Raji (cell line): ENCODE measurements at regions not wholly inside any gene's neighbourhood (a gene's known extent, or its start where the extent isn't known, plus 50 kb on each side); places are given as distances from the start of the nearest gene placed in this dataset.

Experiments used
- POLR2A ChIP-seq: IDR thresholded peaks from 2 replicates; pipeline ENCODE4 v1.6.1; 2011; ENCODE audit warnings: low read depth, low read length, control low read depth; ENCODE audit not compliant: insufficient read depth

DNA sequence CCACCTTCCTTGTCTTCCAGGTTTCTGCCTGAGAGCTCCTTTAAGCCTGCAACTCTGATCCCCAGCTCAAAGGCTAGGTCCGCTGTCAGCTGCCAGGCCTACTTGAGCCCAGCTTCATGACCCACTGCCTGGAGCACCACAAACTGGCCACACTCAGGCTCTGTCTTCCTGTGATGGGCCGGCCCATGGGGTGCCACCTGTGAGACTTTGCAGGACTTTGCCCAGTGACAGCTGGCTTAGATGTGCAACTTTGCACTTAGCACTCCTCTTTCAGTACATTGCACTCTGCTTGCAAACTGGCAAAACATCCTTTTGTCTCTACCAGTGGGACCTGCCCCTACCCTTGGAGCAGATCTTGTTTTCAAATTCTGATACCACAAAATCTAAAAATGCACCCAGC lies 311.5 kb upstream of the PDE4D start:
- TF ChIP-seq POLR2A, result no peak

DNA sequence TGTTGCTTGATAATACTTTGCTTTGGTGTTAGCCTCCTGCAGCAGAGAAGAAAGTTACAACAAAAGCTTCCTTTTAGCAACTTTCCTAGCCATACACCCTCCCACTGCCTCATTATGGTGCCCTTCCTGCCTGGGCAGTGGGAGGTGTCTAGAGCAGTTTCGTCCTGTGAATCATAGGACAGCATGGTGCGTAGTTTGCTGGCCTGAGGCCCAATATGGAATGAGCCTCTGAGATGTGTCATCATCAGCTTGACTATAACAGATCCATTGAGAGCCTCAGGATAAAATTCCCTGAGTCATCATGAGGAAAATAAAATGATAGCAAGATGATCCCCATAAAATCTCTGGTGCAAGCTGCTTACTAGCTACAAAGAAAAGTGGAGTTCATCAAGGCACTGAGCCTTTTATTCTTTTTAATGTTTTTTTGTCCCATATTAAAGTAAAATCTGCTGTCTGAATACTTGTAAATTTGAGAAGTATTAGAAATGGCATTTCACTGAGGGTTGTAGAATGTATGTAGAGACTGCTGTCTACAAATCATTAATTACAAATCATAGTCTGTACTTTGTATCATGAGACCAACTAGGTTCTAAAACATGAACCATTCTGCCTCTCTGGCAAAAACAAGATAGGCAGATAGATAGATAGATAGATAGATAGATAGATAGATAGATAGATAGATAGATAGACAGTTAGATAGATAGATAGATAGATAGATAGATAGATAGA lies 303.0 kb upstream of the PDE4D start:
- TF ChIP-seq POLR2A, result no peak

DNA sequence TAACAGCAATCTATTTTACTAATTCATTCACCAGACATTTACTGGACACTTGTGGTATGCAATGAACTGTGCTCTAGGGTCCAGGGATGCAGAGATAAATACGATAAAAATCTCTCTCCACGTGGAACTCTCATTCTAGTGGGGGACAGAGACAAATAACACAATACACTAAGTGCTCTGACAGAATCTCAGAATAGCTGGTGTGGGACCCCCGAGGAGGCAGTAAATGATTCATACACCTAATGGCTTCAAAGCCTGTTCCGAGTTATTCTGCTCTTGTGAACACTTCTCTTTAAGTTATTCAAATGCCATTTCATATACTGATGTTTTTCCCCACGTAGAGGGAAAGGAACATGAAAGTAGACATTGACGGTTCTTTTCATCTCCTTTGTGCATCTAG lies 302.0 kb upstream of the PDE4D start:
- no peak for TF ChIP-seq POLR2A

DNA sequence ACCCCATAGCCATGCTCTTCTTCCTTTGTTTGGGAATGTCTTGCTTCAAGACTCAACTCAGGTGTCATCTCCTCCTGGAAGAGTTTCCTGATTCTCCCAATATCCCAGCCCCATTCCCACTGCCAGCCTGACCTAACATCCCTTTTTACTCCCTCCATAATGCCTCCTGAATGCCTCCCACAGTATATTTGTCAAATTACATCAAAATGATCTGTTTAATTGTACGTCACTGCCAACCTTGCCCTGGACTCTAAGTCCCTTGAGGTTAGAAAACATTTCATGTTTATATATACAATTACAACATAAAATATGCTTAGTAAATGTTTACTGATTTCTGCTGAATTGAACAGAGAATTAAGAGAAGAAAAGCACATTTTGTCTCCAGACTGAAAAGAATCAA lies 301.6 kb upstream of the PDE4D start:
- no peak for TF ChIP-seq POLR2A

DNA sequence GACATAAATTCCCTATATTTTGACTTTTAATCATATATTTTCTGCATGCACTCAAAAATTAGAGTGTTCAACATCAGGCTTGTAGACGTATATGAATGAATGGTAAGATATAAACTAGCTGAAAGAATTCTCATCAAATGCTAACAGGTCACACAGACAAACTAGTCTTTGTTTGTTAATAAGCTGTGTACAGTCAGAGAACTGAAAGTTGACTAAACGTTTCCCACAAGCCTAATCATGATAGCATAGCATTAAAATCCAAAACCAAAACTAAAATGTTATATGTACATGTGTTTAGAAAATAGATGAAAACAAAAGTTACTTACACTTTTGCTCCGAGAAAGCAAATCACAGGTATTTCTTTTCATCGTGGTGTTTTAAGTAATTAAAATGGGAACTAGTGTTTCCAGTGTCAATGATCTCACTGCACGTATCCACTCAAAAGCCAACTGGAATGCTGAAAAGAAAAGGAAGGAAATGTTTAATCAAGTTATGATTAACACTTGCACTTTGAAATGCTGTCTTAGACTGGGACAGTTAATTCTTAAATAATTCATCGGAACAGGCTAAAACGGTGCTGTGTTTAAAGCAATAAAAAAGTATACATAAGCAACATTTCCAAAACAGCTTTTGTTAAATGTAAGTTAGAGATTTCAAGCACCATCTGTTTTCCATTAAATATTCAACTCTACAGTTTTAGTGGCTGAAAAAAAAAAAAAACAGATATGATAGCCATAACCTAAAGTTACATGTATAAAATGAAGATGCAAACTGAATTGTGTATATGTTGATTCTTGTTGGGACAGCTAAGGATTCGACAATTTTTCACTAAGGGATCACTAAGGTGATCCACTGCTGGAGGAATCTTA lies 291.9 kb upstream of the PDE4D start:
- no peak for TF ChIP-seq POLR2A

DNA sequence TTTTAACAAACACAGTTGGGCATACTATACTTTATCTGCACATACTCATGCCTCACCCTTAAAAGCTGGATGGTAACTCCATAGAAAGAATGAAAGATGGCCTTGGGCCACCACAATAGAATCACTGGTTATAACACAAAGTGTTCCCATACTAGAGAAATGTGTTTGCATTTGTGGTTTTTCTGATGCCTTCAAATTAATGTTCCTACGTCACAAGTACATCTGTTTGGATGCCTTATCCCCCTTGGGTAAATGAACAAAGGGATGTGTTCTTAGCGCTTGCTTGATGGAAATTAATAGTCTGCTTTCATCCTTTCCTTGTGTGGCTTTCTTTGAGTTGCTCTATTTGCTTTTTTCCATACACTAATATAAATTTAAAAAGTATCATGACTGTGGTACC lies 291.1 kb upstream of the PDE4D start:
- no peak for TF ChIP-seq POLR2A

DNA sequence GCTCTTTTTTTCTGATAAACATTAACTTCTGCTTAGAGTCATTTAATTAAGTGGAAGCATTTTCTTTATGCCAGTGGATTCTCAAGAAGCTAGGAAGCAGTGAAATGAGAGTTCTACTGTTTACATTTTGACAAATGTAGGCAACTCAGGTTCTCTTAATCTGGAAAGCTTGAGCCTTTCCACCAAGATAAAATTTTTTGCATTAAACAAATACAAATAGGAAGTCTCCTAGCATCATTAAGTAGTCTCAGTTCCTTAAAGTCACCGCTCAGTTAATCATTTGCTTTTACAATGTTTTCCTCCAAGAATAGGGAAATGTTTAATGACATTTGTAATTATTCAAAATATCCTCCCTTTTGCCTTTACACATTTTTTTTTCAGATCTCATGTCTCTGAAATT lies 290.4 kb upstream of the PDE4D start:
- no peak for TF ChIP-seq POLR2A

DNA sequence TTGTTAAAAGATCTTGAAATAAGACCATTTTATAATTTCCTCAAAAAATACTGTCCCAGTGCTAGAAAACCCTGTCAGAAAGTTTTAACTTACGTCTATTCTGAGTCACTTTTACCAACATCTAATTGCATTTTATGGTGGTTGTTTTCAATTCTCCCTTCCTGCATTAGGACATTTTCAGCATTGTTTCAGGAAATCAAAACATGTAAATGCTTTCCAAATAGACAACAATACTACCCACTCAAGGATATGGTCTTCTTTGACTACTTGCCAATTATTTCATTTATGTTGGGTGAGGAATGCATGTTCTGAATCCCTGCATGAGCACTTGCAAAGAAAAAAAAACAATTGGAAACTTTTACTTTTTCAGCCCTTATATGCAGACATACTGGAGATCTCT lies 284.6 kb upstream of the PDE4D start:
- no peak for TF ChIP-seq POLR2A

DNA sequence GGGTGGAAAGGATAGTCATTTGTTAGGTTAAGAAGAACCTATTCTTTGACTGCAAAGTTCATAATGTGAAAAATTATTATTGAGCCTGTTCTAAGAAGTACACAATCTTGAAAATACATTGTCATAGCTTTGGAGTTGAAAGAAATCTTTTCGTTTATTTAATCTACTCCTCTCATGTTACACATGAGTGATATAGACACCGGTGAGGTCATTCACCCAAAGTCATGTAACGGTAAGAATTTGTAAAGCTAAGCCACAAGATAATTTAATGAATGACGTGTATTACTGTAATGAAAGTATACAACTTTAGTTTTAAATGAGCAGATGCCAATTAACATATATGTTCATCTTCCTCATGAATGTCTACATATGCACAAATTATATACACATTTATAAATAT lies 284.1 kb upstream of the PDE4D start:
- TF ChIP-seq POLR2A, result no peak

DNA sequence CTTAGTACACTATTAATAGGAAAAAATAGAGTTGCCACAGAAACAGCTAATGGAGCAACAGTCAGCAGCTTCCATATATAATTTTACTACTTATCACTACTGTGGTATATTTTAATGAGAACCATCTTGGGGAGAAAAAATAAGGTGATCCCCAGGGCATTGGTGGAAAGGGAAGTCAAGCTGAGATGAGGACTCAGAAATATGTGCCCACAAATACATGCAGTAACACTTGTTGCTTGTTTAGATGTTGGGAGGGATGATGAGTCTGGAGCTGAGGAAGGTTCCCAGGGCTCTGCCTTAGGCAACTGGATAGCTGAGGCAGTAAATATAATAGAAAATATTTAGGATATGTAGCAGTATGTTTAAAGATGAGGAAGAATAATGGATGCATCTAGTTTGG lies 280.1 kb upstream of the PDE4D start:
- no peak for TF ChIP-seq POLR2A

DNA sequence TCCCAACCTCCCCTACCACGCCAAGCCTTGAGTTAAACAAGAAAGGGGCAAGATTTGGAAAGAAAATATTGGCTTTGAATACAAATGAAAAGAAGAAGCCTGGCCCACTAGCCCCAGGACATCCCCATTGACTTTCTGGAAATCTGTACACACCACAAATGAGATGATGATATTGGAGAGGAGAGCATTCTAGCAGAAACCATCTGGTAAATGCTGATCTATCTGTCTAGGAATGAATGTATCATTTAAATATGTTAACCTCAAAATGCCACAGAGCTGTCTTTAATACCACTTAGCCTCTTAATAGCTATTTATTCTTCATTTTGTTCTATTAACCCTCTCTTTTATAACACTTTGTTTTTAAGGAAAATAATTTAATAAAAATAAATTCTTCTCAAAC lies 270.2 kb upstream of the PDE4D start:
- TF ChIP-seq POLR2A, result no peak

DNA sequence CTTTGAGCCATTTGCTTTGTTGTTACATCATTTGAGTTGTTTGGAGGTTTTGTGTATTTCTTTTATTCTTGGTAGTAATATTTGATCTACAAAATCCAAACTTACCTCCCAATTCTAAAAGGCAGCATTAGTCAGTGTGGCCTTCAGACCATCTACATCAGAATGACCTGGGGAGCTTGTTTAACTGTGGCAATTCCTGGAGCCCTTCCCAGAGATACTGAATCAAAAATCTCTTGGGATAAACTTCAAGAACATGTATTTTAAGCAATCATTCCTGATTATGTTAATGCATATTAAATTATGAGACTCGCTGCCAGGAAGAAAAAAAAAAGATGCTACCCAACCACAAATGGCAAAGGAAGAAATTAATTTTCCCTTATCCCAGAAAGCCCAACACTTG lies 268.9 kb upstream of the PDE4D start:
- TF ChIP-seq POLR2A, result no peak

DNA sequence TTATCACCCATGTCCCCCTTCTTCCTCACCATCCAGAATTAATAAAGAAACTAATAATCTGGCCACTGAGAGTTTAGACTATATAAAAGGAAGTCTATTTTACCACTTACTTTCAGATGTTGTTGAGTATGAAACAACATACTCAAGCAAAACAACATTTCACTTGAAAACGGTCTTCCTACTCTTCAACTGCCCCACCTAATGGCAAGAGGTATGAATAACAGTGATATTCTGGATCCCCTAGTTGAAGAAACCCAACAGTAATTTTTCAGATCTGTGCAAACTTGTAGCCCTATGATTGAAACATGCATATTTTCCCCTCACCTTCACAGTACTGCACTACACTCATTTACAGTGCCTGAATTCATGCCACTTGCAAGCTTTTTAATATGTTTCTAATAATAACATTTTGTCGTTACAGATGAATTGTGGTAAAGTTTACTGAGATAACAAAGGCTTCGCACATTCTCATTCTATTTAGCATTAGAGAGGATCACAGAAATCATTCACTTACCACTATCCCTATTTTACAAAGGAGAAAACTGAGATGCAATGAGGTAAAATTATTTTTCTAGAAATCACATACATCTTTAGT lies 267.9 kb upstream of the PDE4D start:
- TF ChIP-seq POLR2A, result no peak

DNA sequence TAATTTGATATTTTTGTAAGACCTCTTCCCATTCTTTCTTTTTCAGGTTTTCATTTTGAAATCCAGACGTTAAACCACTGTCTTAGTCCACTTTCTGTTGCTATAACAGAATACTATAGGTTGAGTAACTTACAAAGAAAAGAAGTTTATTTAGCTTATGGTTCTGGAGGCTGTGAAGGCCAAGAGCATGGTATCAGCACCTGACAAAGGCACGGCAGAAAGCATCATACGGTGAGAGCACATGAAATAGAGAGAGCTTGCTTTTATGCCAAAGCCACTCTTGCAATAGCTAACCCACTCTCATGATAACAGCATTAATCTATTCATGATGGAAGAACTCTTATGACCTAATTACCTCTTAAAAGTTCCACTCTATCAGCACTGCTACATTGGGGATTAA lies 255.6 kb upstream of the PDE4D start:
- no peak for TF ChIP-seq POLR2A

DNA sequence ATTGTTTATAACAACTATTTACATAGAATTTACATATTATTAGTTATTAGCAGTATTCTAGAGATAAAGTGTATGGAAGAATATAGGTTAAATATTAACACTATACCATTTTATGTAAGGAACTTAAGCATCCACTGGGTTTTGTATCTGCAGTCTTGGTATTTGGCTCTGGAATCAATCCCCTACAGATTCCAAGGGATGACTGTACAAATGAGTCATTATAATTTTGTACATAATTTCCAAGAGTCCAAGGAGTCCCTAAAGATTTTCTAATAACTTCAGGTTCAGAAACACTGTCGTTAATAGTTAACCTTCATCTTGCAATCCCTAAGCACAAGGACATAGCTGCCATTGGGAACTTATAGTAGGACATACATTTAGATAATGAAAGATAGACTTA lies 254.8 kb upstream of the PDE4D start:
- TF ChIP-seq POLR2A, result no peak

DNA sequence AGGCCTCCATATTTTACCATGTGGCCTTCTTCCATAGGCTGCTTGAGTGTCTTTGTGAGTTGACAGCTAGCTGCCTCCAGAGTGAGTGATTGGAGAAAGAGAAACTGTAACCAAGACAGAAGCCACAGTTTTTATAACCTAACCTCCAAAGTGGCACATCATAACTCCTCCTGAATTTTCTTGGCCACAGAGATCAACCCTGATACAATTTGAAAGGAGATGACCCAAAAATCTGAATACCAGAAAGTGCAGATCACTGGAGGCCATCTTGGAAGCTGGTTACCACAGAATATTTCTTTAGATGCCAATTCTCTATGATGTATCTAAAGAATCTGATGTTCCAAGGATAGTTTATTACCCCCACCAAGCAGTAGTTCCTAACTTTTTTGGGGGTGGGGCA lies 254.3 kb upstream of the PDE4D start:
- no peak for TF ChIP-seq POLR2A
